HCT116 (cell line): ENCODE measurements at regions not wholly inside any gene's neighbourhood (a gene's known extent, or its start where the extent isn't known, plus 50 kb on each side); places are given as distances from the start of the nearest gene placed in this dataset.

Experiments
- ATAC-seq: fragments of 200-7000 bp; cut with Tn5 transposase; 2 replicates; pipeline ENCODE4 v1.9.1; 2020; ENCODE audit warnings: mild to moderate bottlenecking, moderate library complexity
- BruUV-seq: library from RNA; stranded (reverse); fragments of 400-500 nt; replicated peaks from 2 replicates; lab custom pipeline; 2021; lab: Mats Ljungman, UMichigan
- CTCF ChIA-PET: fragments of 300-600 bp; sonication (Branson Sonifier 250); formaldehyde crosslinking; loops from one replicate; lab custom pipeline; 2021; ENCODE audit warnings: antibody characterized with exemption; lab: Charles Lee
- POLR2A ChIA-PET: fragments of 300-600, 350-600 bp; sonication (Branson Sonifier 250); formaldehyde crosslinking; loops from one replicate; lab custom pipeline; 2021; ENCODE audit warnings: antibody characterized with exemption; lab: Charles Lee
- RAD21 ChIA-PET, 2 experiments: fragments of 300-600 bp; sonication (Branson Sonifier 250); formaldehyde crosslinking; loops; one replicate each; lab custom pipeline; 2023; ENCODE audit warnings: low total read pairs in 2 of 2; ENCODE audit not compliant: uncharacterized antibody in 2 of 2, unreplicated experiment in 2 of 2, low non-redundant PET in 1 of 2; lab: Charles Lee
- DNase-seq: peaks from one replicate; pipeline ENCODE4 v3.0.0-alpha.2; 2010; ENCODE audit warnings: low read depth, low spot score
- H2AFZ ChIP-seq: fragments of 200-600 bp; shearing (Covaris generic), sonication (generic); 2 replicates; pipeline ENCODE4 v1.6.1; 2017; ENCODE audit warnings: low read depth, mixed run types, mixed read lengths, antibody characterized with exemption, low read length; ENCODE audit not compliant: poor library complexity, severe bottlenecking
- H3K27ac ChIP-seq: 2 replicates; pipeline ENCODE4 v1.5.1; 2012; ENCODE audit warnings: low read depth, low read length
- H3K27me3 ChIP-seq: fragments of 200-600 bp; sonication (generic); 2 replicates; pipeline ENCODE4 v1.6.1; 2016; ENCODE audit warnings: mixed run types, low read length, mixed read lengths; ENCODE audit not compliant: insufficient read depth
- H3K36me3 ChIP-seq, 2 experiments: fragments of 200-500 bp in 1 of 2; fragments of 200-600 bp in 1 of 2; sonication (Bioruptor generic) in 1 of 2; sonication (generic) in 1 of 2; 2 replicates each; pipeline versions ENCODE4 v1.5.1 to v1.6.1; 2014 to 2016; ENCODE audit warnings: low read length in 2 of 2, inconsistent platforms in 1 of 2, mixed read lengths in 1 of 2, mixed run types in 1 of 2; ENCODE audit not compliant: insufficient read depth in 2 of 2, control insufficient read depth in 1 of 2
- H3K4me1 ChIP-seq, 2 experiments: fragments of 200-600 bp in 1 of 2; sonication (generic) in 1 of 2; 2 replicates each; pipeline versions ENCODE4 v1.5.1 to v1.6.1; 2012 to 2017; ENCODE audit warnings: low read length in 2 of 2, inconsistent platforms in 1 of 2, mild to moderate bottlenecking in 1 of 2, mixed read lengths in 1 of 2, mixed run types in 1 of 2, moderate library complexity in 1 of 2; ENCODE audit not compliant: insufficient read depth in 2 of 2, control insufficient read depth in 1 of 2
- H3K4me2 ChIP-seq: fragments of 200-600 bp; sonication (generic); 2 replicates; pipeline ENCODE4 v1.6.1; 2017; ENCODE audit warnings: mixed run types, low read length, mixed read lengths
- H3K4me3 ChIP-seq, 2 experiments: fragments of 200-600 bp in 1 of 2; sonication (generic) in 1 of 2; replicated peaks in 1 of 2; 2 replicates each; pipeline ENCODE4 v1.5.1; 2011 to 2016; ENCODE audit warnings: low read length in 2 of 2, control low read depth in 1 of 2, low read depth in 1 of 2, mild to moderate bottlenecking in 1 of 2, mixed read lengths in 1 of 2, mixed run types in 1 of 2
- H3K79me2 ChIP-seq: fragments of 200-600 bp; sonication (generic); 2 replicates; pipeline ENCODE4 v1.6.1; 2017; ENCODE audit warnings: mild to moderate bottlenecking, mixed run types, low read length, moderate library complexity, mixed read lengths; ENCODE audit not compliant: insufficient read depth
- H3K9ac ChIP-seq: fragments of 200-600 bp; sonication (generic); 2 replicates; pipeline ENCODE4 v1.6.1; 2016; ENCODE audit warnings: low read length, mixed read lengths
- H3K9me2 ChIP-seq: fragments of 200-600 bp; sonication (generic), shearing (Covaris generic); 2 replicates; pipeline ENCODE4 v1.6.1; 2017; ENCODE audit warnings: mixed run types, mild to moderate bottlenecking, moderate library complexity; ENCODE audit not compliant: insufficient read depth
- H3K9me3 ChIP-seq, 2 experiments: fragments of 200-500 bp in 1 of 2; fragments of 200-600 bp in 1 of 2; sonication (Bioruptor generic) in 1 of 2; sonication (generic) in 1 of 2; 2 replicates each; pipeline ENCODE4 v1.6.1; 2014 to 2017; ENCODE audit warnings: low read length in 2 of 2, mixed read lengths in 2 of 2, inconsistent platforms in 1 of 2, low read depth in 1 of 2, mild to moderate bottlenecking in 1 of 2, mixed run types in 1 of 2, moderate library complexity in 1 of 2; ENCODE audit not compliant: control insufficient read depth in 1 of 2, insufficient read depth in 1 of 2
- H4K20me1 ChIP-seq: fragments of 200-600 bp; sonication (generic), shearing (Covaris generic); 2 replicates; pipeline ENCODE4 v1.6.1; 2017; ENCODE audit warnings: mixed run types, mild to moderate bottlenecking, moderate library complexity; ENCODE audit not compliant: insufficient read depth
- ATF3 ChIP-seq: IDR thresholded peaks from 2 replicates; pipeline ENCODE4 v1.6.1; 2012
- CBX3 ChIP-seq: IDR thresholded peaks from 2 replicates; pipeline ENCODE4 v1.6.1; 2012; ENCODE audit warnings: low read depth
- CEBPB ChIP-seq: IDR thresholded peaks from 2 replicates; pipeline ENCODE4 v1.6.1; 2012; ENCODE audit warnings: low read depth
- EGR1 ChIP-seq: IDR thresholded peaks from 2 replicates; pipeline ENCODE4 v1.6.1; 2012; ENCODE audit warnings: low read depth
- ELF1 ChIP-seq: IDR thresholded peaks from 2 replicates; pipeline ENCODE4 v1.6.1; 2012; ENCODE audit warnings: low read depth, borderline replicate concordance
- EZH2 ChIP-seq: fragments of 200-600 bp; sonication (generic); IDR thresholded peaks from 2 replicates; pipeline ENCODE4 v1.6.1; 2017; ENCODE audit warnings: antibody characterized with exemption, mixed run types
- JUND ChIP-seq: IDR thresholded peaks from 2 replicates; pipeline ENCODE4 v1.6.1; 2012
- POLR2A ChIP-seq: IDR thresholded peaks from 2 replicates; pipeline ENCODE4 v1.7.0; 2011; ENCODE audit warnings: borderline replicate concordance; ENCODE audit not compliant: insufficient read depth, insufficient read length; ENCODE audit errors: extremely low read depth
- POLR2AphosphoS5 ChIP-seq: IDR thresholded peaks from 2 replicates; pipeline ENCODE4 v1.6.1; 2011; ENCODE audit warnings: mild to moderate bottlenecking, low read depth, low read length, moderate library complexity
- RAD21 ChIP-seq: IDR thresholded peaks from 2 replicates; pipeline ENCODE4 v1.6.1; 2012; ENCODE audit warnings: low read depth, mild to moderate bottlenecking
- SIN3A ChIP-seq: IDR thresholded peaks from 2 replicates; pipeline ENCODE4 v1.6.1; 2012; ENCODE audit warnings: low read depth
- SRF ChIP-seq: IDR thresholded peaks from 2 replicates; pipeline ENCODE4 v1.6.1; 2012; ENCODE audit warnings: low read depth
- TCF7L2 ChIP-seq: IDR thresholded peaks from 2 replicates; pipeline ENCODE4 v1.7.0; 2011; ENCODE audit warnings: borderline replicate concordance, inconsistent platforms; ENCODE audit not compliant: insufficient read depth, insufficient read length; ENCODE audit errors: extremely low read depth
- YY1 ChIP-seq: IDR thresholded peaks from 2 replicates; pipeline ENCODE4 v1.6.1; 2011; ENCODE audit warnings: low read length, low read depth, moderate library complexity, mild to moderate bottlenecking; ENCODE audit not compliant: insufficient replicate concordance; ENCODE audit errors: extremely low read depth
- ZFX ChIP-seq: fragments of 450-650 bp; IDR thresholded peaks from 2 replicates; pipeline ENCODE4 v1.6.1; 2017
- ZNF274 ChIP-seq: fragments of 200-500 bp; sonication (Bioruptor generic); IDR thresholded peaks from 2 replicates; pipeline ENCODE4 v1.6.1; 2014; ENCODE audit warnings: mild to moderate bottlenecking, low read depth, low read length, inconsistent platforms
- intact Hi-C: fragments of 100-400 bp; cut with micrococcal nuclease; formaldehyde crosslinking; loops from 2 replicates; pipeline ENCODE4 v1.10.0; 2022

- TF ChIP-seq SIN3A (no peak), JUND (no peak), POLR2AphosphoS5 (no peak), ATF3 (no peak), EZH2 (no peak), CEBPB (no peak), POLR2A (no peak), RAD21 (no peak), SRF (no peak), TCF7L2 (no peak), ELF1 (no peak), ZFX (no peak), ZNF274 (no peak), EGR1 (no peak), CBX3 (no peak), YY1 (no peak)
- TF ChIP-seq, all 23 proteins: peak for 0
- Histone ChIP-seq H3K4me3 (no peak overlapping the region), H3K9me2 (no peaks in the 10 kb centered on the region), H3K36me3 (no peaks in the 10 kb centered on the region), H3K9me3 (peaks cover 7 to 23% of the 10 kb centered on the region in 2 experiments; a peak in 2 of 4 replicates), H2AFZ (no peak overlapping the region), H4K20me1 (no peaks in the 10 kb centered on the region), H3K27me3 (no peaks in the 10 kb centered on the region), H3K4me2 (no peak overlapping the region), H3K79me2 (no peaks in the 10 kb centered on the region), H3K9ac (no peak overlapping the region), H3K4me1 (no peaks in the 10 kb centered on the region), H3K27ac (no peak overlapping the region)
- no peak for ATAC-seq
- ChIA-PET CTCF (no interaction called here), RAD21 (no interaction called here), POLR2A (no interaction called here)
- intact Hi-C loops: no loop called here
- DNase-seq: no peak
- BruUV-seq: no TSS peak
These were observed 394.5 kb downstream of the LTN1 start for GRCh38 chr21:28598214-28598613.
